ENCODE measurements at regions not wholly inside any gene's neighbourhood (a gene's known extent, or its start where the extent isn't known, plus 50 kb on each side); places are given as distances from the start of the nearest gene placed in this dataset.

DNA sequence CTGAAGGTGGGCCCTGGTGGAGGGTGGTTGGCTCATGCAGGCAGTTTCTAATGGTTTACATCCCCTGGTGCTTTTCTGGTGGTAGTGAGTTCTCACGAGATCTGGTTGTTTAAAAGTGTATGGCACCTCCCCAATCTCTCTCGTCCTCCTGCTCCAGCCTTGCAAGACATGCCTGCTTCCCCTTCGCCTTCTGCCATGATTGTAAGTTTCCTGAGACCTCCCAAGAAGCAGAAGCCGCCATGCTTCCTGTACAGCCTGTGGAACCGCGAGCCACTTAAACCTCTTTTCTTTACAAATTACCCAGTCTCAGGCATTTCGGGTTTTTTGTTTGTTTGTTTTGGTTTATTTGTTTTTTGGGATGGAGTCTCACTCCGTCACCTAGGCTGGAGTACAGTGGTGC is 173.2 kb downstream of the MN1 start:
- DNase-seq (ENCODE audit: low read depth, low spot score) = no peak

DNA sequence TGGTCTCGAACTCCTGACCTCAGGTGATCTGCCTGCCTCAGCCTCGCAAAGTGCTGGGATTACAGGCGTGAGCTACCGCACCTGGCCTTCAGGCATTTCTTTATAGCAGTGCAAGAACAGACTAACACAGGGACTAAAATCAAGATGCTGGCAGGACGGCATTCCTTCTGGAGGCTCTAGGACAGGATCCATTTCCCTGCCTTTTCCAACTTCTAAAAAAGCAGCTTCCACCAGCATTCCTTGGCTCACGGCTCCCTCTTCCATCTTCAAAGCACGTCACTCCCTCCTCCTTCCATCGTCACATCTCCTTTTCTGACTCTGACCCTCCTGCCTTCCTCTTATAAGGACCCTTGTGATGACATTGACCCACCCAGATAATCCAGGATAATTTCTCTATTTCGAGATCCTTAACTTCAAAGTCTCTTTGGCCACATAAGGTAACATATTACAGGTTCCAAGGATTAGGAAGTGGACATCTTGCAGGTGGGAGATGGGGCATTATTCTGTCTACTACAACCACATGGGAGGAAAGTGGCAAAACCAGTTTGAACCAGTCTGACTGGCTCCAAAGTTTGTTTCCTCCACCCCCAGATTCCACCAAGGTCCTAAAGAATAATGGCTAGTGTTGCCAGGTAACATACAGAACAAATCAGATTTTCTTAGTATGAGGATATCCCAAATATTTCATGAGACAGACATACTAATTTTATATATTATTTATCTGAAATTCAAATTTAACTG is 172.5 kb downstream of the MN1 start:
- DNase-seq (ENCODE audit: low read depth, low spot score) = no peak

DNA sequence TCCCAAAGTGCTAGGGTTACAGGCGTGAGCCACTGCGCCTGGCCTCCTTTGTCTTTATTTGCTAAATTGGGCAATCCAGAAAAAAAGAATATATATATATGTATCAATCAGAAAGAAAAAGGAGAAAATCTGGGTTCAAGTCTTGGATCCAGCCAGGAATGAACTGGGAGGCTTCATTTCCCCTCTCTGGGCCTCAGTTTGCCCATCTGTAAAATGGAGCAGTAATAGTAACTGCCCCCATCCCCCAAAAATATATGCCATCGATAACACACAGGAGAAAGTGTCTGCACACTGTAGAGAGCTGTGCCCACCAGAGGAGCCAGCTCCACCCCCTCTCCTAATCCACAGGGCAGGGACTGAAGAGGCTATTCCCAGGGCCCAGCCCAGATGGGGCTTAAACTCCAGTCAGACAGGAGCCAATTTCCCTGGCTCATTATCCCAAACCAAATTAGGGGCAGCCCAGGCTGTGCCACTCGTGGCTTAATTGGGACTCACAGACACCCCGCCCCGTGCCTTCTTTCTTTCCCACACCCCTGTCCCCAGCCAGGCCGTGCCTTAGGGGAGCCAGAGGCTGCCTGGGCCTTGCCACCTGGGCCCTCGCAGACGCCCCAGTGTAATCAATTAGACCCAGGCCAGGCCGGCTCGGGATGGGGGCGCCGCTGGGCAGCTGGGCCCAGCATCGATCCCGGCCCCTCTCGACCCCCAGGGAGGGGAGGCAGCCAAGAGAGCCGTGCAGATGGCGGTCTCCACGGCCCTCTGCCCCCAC is 171.5 kb downstream of the MN1 start:
- DNase-seq (ENCODE audit: low read depth, low spot score) = no peak

DNA sequence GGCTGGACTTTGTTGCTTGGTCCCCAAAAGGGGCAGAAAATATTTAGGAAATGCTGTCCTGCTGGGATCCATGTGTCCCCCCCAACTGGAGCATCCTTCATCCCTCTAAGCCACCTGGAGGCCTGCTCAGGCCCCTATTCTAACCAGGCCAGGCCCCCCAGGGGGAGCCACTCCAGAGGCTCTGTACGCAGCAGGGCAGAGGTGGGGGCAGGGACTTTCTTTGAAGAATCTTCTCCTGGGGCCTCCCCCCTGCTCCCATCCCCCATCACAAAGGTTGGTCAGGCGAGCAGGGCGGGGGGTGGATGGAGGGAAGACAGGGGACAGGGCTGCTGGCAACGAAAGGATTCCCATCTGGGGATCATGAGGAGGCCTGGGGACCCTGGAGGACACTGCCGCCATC is 170.8 kb downstream of the MN1 start:
- no peak for DNase-seq (ENCODE audit: low read depth, low spot score)

DNA sequence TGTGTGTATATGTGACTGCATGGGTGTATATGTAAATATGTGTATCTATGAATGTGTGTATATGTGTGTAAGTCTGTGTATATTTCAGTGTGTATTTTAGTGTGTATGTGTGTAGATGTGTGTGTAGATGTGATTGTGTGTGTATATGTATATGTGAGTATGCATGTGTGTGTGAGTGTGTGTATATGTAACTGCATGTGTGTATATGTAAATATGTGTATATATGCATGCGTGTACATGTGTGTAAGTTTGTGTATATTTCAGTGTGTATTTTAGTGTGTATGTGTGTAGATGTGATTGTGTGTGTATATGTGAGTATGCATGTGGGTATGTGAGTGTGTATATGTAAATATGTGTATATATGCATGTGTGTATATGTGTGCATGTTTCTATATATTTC is 169.9 kb downstream of the MN1 start:
- no peak for DNase-seq (ENCODE audit: low read depth, low spot score)

DNA sequence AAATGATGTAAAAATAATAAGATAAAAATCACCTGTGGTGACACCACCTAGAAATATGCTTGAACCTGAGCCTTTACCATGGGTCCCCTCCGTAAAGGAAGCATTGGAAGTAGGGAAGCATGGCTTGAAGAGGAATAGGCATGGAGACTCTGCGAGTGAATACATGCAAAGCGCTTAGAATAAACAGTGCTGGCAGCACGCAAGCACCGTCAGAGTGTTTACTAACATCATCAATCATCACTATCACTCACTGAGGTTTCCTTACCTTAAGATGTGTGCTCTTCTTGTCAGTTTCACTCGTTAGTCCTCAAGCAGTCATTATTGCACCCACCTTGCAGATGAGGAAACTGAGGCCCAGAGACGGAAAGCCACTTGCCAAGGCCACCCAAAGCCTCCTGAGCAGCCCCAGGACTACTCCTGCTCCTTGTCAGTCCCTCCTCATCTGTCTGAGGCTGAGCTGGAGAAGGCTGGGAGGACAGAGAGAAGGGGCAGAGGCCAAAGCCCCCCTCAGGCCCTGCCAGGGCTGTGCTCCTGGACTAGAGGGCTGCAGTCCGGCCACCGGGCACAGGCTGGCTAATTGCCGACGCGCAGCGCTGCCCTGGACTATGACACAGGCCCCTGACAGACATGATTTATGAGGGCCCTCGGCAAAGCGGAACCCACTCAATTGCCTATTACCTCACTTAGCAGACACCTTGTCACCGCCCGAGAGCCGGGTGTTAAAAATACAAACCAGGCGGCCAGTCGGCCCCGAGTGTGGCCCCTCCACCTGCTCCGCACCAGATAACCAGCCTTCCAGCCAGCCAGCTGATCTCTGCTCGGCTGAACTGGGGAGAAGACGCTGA is 168.9 kb downstream of the MN1 start:
- no peak for DNase-seq (ENCODE audit: low read depth, low spot score)

DNA sequence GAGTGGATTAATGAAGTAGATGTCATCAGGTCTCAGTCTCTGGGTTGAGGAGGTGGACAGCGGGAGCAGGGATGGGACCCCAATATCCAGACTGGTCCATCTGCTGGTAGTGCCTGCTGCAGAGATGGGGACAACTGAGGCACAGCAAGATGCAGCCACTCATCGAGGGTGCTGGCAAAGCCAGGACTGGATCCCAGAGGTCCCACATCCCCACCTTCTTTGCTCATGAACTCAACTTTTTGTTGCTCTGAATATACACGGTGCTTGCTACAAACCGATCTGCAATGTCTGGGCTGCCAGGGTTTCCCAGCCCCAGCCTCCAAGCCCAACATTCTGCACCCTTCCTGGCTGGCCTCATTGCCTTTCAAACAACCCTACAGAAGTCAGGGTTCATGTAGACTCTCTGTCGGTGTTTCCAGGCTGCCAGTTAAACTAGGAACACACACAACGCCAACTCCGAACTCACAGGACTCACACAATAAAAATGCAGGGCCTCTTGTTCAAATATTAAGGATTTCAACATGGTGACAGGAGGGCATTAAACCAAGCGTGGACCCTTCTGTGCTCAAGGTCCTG is 168.2 kb downstream of the MN1 start:
- DNase-seq (ENCODE audit: low read depth, low spot score) = no peak

DNA sequence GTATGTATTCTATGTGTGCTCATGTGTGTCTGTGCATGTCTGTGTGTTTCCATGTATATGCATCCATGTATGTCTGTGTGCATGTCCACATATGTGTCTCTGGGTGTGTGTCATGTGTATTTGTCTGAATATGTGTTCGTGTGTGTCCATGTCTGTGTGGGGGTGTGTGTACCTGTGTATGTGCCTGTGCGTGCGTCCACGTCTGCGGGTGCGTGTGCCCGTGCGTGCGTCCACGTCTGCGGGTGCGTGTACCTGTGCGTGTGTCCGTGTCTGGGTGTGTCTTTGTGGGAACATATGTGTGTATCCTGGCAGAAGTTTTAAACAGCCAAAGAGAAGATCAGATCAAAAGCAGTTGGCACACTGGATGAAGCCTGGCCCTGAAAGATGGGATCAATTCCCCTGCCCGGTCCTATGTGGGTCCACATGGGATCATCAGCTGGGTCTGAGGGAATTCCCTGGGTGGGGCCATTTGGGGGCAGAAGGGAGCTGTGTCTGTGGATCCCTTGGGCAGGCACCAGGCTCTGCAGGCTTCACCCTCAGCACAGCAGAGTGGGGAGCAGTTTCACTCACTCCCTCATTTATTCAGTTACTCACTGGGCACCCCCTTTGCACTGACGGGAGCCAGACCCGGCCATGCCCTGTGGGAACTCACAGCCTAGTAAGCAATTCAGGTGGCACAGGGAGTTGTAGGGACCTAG is 167.4 kb downstream of the MN1 start:
- DNase-seq (ENCODE audit: low read depth, low spot score) = no peak

DNA sequence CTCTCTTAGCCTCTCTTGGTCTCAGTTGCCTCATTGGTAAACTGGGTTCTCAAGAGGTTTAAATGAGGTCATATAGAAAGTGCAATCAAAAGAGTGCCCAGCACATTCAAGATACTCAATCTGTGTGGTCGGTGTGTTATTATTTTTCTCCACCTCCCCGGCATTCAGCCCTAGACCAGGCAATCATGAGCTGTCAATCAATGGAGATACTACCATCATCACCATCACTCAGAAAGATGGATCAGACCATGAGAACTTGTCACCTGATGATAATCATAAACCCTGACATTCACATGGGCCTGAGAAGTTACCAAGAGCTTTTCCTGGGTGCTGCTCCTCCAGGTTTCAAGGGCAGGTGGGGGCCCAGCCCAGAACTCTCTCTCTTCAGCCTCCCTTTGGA is 166.1 kb downstream of the MN1 start:
- no peak for DNase-seq (ENCODE audit: low read depth, low spot score)

DNA sequence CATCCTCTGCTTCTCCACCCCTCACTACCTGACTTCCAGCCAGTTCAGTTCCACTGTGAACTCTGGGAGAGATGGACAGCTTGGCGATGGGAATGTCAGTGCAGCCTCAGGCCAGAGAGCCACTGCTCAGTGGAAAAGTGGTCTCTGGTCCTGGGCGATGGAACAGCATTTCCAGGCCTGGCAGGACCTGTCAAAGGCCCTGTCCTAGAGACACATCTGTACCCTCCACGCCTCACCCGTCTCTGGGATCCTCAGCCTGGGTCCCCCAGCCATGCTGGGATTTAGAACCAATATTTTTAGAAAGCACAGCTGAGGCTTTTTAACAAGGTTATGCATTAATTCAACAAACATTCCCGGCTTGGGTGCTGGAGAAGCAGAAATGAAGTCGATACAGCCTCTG is 165.7 kb downstream of the MN1 start:
- no peak for DNase-seq (ENCODE audit: low read depth, low spot score)

DNA sequence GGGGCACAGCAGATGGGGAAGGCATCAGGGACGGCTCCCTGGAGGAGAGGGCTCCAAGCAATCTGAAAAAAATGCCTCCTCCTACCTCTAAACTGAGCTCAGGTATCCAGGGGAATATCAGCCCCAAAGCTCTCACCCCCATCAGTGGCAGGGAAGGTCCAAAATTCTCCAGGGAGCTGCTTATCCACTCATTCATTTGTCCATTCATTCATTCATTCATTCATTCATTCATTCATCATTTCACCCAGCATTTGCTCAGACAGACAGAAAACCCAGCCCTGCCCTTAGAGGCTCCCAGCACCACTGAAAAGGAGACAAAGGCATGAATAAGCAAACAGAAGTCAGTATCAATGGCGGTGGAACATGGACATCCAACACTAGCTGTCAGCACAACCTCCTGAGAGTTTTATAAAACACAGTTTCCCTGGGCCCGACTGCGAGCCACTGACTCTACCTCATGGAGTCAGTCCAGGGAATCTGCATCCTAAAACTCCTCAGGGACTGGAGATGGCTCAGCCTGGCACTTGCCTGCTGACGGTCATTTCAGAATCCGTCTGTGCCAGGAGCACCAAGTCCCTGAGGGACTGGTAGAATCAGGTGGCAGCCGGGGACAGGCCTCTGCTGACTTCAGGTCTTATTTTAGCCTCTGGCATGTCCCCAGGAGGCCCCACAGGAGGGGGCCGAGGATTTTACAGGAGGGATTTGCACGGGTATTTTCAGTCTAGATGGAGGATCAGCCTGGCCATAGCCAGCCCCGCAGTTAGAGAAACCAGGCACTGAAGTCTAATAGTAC is 164.6 kb downstream of the MN1 start:
- no peak for DNase-seq (ENCODE audit: low read depth, low spot score)

DNA sequence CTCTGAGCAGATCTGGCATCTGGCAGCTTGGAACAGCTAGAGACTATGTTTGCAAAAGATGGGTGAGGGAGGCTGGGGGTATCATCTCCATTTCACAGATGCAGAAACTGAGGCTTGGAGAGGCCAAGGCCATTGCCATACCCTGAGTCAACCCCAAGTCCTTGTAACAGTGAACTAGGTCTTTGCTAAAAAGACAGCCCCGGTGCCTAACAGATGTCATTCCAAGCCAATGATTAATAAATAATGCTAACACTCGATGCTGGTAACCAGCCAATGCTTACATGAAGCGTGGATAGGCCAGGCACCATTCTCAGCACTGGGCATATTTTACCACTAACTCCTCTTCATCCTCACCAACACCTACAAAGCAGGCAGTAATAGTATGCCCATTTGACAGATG is 164.0 kb downstream of the MN1 start:
- no peak for DNase-seq (ENCODE audit: low read depth, low spot score)

DNA sequence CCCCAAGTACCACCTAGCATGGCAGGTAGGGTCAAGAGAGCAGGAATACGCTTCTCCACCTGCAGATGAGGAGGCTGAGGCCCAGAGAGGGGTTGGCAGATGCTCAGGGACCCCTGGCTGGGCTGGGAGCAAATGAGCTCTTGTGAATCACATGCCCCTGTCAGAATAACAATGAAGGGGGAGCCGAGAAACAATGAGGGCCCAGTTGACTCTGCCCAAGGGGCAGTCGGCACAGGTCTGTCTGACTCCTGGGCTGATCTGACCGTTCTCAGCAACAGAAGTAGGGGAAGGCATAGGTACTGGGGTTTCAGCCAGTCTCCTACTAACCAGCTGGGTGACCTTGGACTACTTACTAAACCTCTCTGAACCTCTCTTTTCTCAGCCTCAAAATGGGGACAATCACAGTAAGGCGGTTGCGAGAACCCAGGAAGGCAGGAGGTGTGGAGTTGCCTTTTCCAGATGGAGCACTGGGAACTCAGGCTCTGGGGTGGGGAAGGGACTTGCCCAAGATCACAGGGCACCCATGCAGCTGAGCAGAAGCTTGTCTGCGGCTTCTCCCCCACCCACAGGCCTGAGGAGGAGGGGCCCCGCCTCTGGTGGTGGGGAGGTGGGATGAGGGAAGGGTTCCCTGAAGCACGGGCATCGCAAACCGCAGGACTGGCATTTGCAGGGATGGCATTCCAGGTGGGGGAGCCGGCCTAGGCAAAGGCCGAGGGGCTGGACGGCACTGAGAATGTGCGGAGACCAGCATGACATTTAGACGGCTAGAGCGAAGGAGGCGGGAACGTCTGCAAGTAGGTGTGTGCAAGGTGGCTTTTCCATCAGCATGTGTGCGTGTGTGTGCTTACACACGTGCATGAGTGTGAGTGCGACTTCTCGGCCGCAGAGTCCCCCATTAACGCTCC is 163.0 kb downstream of the MN1 start:
- DNase-seq (ENCODE audit: low read depth, low spot score) = no peak

DNA sequence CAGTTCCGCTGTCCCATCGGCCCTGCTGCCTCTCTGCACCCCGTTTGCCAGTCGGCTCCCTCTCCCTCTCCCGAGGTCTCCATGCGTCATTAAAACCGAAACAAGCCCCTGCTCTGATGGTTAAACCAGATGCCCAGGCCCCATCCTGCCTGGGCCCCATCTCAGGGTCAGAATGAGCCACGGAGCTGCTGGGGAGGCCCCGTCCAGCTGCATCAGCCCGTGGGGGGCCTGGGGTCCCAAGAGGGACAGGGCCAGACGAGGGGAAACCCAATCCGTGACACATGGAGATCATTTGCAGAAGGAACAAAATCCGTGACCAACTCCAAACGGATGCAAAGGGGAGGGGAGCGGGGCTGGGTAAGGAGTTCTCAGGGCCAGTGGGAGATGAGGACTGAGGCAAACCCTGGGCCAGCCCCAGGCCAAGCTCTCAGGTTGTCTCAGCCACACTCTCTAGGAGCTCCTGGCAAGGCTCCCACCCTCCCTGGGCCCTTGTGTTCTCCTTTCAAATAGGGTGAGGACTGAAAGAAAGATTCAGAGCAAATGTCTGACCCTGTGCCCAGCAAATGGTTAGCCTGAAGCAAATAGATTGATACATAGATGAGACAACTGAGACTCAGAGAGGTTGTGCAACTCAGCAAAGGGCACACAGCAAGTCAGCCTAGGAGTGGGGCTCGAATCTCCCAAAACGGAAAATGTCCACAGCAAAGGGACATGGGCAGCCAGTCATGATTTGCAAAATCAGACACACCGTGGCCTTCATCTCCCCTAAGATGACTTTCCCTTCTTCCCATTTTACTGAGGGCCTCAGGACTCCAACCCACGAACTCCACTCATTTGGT is 162.1 kb downstream of the MN1 start:
- DNase-seq (ENCODE audit: low read depth, low spot score) = no peak

DNA sequence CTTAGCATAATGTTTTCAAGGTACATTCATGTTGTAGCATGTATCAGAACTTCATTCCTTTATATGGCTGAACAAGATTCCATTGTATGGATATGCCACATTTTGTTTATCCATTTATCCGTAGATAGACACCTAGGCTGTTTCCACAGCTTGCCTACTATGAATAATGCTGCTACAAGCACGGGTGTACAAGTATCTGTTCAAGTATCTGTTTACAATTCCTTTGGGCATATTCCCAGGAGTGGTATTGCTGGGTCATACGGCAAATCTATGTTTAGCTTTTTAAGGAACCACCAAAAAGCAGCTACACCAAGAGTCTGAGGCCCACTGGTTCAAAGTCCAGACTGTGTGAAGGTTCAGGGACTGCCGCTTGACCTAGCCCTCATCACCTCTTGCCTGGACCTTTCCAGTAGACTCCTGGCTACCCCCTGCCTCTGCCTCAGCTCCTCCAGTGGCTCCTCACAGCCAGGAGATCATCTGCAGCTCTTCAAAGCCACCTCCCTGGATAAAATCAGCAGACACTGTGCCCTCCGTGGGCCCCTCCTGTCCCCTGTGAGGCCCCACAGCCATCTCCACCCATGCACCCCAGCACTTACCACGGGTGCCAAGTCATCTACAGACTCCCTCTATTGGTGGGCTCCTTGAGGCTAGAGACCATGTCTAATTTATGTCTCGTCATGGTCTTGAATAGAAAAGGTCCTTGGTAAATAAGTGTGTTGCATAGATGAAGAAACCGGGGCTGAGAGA is 160.3 kb downstream of the MN1 start:
- no peak for DNase-seq (ENCODE audit: low read depth, low spot score)

DNA sequence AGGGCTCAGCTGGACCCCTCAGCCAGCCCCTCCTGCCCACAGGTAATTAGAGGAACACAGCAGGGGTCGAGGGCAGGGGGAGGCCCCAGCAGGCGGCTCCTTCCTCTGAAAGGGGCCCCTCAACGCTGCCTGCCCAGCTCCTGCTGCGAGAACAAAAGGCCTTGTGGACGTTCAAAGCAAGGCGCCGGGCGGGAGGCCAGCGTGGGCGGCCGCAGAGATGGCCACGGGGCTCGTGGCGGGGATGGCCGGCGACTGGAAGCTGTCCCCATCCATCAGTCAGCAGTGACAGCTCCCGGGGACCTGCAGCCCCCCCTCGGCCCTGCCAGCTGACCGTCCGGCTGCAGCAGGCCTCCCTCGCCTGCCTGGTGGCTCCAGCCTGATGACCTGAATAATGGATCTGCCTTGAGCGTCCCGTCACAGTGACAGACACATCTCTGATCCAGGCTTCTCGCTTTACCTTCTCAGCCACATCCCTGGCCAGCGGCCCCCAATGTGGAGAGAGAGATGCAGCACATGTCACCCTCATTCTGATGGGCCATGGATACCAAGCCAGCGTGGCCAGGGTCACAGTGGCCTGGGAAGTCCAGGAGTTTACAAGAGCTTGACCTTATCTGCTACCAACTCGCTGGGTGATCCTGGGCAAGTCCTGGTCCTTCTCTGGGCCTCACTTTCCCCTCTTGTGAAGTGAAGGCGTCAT is 159.3 kb downstream of the MN1 start:
- DNase-seq (ENCODE audit: low read depth, low spot score) = no peak

DNA sequence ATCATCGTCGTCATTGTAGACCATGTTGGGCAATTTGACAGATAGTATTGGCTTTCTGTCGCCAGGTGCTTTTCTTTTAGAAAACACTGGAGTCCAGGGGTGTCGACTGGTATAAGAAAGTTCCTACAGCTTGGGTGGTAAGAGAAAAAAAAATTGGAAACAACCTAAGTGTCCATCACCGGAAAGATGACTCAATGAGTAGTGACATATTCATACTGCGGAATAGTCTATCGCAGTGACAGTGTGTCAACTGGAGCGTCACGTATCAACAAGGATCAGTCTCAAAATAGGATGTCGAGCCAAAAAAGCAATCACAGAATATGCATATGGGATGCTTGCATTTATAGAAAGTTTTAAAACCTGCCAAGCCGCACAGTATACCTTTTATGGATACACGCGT is 157.6 kb downstream of the MN1 start:
- DNase-seq (ENCODE audit: low read depth, low spot score) = no peak

Data from pulmonary artery endothelial cell (primary cell).